ENCODE measurements at regions not wholly inside any gene's neighbourhood (a gene's known extent, or its start where the extent isn't known, plus 50 kb on each side); places are given as distances from the start of the nearest gene placed in this dataset.

- TF ChIP-seq, protein P1, sequence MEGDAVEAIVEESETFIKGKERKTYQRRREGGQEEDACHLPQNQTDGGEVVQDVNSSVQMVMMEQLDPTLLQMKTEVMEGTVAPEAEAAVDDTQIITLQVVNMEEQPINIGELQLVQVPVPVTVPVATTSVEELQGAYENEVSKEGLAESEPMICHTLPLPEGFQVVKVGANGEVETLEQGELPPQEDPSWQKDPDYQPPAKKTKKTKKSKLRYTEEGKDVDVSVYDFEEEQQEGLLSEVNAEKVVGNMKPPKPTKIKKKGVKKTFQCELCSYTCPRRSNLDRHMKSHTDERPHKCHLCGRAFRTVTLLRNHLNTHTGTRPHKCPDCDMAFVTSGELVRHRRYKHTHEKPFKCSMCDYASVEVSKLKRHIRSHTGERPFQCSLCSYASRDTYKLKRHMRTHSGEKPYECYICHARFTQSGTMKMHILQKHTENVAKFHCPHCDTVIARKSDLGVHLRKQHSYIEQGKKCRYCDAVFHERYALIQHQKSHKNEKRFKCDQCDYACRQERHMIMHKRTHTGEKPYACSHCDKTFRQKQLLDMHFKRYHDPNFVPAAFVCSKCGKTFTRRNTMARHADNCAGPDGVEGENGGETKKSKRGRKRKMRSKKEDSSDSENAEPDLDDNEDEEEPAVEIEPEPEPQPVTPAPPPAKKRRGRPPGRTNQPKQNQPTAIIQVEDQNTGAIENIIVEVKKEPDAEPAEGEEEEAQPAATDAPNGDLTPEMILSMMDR (IDR thresholded peaks at IDR 0.05), result no peak
- TF ChIP-seq POLR2A (IDR thresholded peaks at IDR 0.05), result no peak
Measured at GRCh38 chr10:100654782-100655325, 90.5 kb upstream of the PAX2 start.

Measured in tibial nerve (tissue), 3 donors.